CD8-positive, alpha-beta memory T cell (primary cell): ENCODE measurements at regions not wholly inside any gene's neighbourhood (a gene's known extent, or its start where the extent isn't known, plus 50 kb on each side); places are given as distances from the start of the nearest gene placed in this dataset.
"Not testable (repeated sequence)": the region's sequence is repeated elsewhere in the genome, so short reads cannot be mapped to it uniquely, and the experiment has no call there.

ENCODE experiments used
- CTCF ChIA-PET: fragments of 350-600 bp; sonication (Branson Sonifier 250); formaldehyde crosslinking; loops from one replicate; lab custom pipeline; 2021; ENCODE audit warnings: antibody characterized with exemption; lab: Charles Lee
- POLR2A ChIA-PET: fragments of 350-600 bp; sonication (Branson Sonifier 250); formaldehyde crosslinking; loops from one replicate; lab custom pipeline; 2021; ENCODE audit warnings: antibody characterized with exemption; lab: Charles Lee
- DNase-seq, 5 donors: peaks; one replicate each; pipeline versions ENCODE4 v3.0.0 to v3.0.0-alpha.2; 2020 to 2022; ENCODE audit warnings: mixed read lengths in 1 of 5
- H3K27ac ChIP-seq: one replicate; pipeline ENCODE4 v1.7.0; 2013; ENCODE audit warnings: low read depth, mild to moderate bottlenecking, low read length, moderate library complexity
- H3K27me3 ChIP-seq: 2 replicates; pipeline ENCODE4 v1.7.0; 2013; ENCODE audit warnings: low read length, mild to moderate bottlenecking; ENCODE audit not compliant: insufficient read depth, poor library complexity, severe bottlenecking
- H3K36me3 ChIP-seq: 2 replicates; pipeline ENCODE4 v1.7.0; 2013; ENCODE audit warnings: mild to moderate bottlenecking, low read length, moderate library complexity; ENCODE audit not compliant: insufficient read depth
- H3K4me1 ChIP-seq: 2 replicates; pipeline ENCODE4 v1.7.0; 2013; ENCODE audit warnings: mild to moderate bottlenecking, low read length, moderate library complexity; ENCODE audit not compliant: insufficient read depth
- H3K4me3 ChIP-seq: 2 replicates; pipeline ENCODE4 v1.7.0; 2013; ENCODE audit warnings: mild to moderate bottlenecking, low read length
- H3K9me3 ChIP-seq: 2 replicates; pipeline ENCODE4 v1.7.0; 2013; ENCODE audit warnings: mild to moderate bottlenecking, low read length
- H3K27ac Mint-ChIP-seq, 8 donors: one replicate each; pipeline ENCODE4 v1.8.0; 2020 to 2021; ENCODE audit warnings: mixed read lengths in 8 of 8, mild to moderate bottlenecking in 6 of 8, inconsistent platforms in 3 of 8, moderate library complexity in 3 of 8
- H3K27me3 Mint-ChIP-seq, 2 donors: one replicate each; pipeline ENCODE4 v1.8.0; 2020 to 2021; ENCODE audit warnings: mixed read lengths in 2 of 2, mild to moderate bottlenecking in 1 of 2, moderate library complexity in 1 of 2
- H3K36me3 Mint-ChIP-seq, 3 donors: one replicate each; pipeline ENCODE4 v1.8.0; 2020 to 2021; ENCODE audit warnings: mixed read lengths in 3 of 3, inconsistent platforms in 1 of 3, mild to moderate bottlenecking in 1 of 3
- H3K4me1 Mint-ChIP-seq, 3 donors: one replicate each; pipeline ENCODE4 v1.8.0; 2020 to 2021; ENCODE audit warnings: mixed read lengths in 3 of 3, inconsistent platforms in 1 of 3, mild to moderate bottlenecking in 1 of 3
- H3K4me3 Mint-ChIP-seq, 7 donors: one replicate each; pipeline ENCODE4 v1.8.0; 2020 to 2021; ENCODE audit warnings: mixed read lengths in 7 of 7, mild to moderate bottlenecking in 6 of 7, moderate library complexity in 4 of 7, inconsistent platforms in 2 of 7
- H3K9me3 Mint-ChIP-seq, 5 donors: one replicate each; pipeline ENCODE4 v1.8.0; 2020 to 2022; ENCODE audit warnings: mixed read lengths in 5 of 5, mild to moderate bottlenecking in 3 of 5, moderate library complexity in 2 of 5, inconsistent platforms in 1 of 5

GRCh38 chr20:43826943-43827342, 87.7 kb upstream of the TOX2 start:
- CTCF ChIA-PET, H3K4me3 Mint-ChIP-seq, H3K27ac Mint-ChIP-seq: not testable (repeated sequence)

GRCh38 chr20:43825581-43825980, 89.1 kb upstream of the TOX2 start:
- CTCF ChIA-PET, result no interaction called here
- Histone ChIP-seq H3K27ac (no peak overlapping the region), H3K4me1 (no peaks in the 10 kb centered on the region), H3K4me3 (no peak overlapping the region), H3K36me3 (no peaks in the 10 kb centered on the region), H3K27me3 (no peaks in the 10 kb centered on the region), H3K9me3 (no peaks in the 10 kb centered on the region)
- Mint-ChIP-seq H3K9me3 (peaks cover 0 to 1% (median 0%) of the 10 kb centered on the region in 5 donors), H3K36me3 (no peaks in the 10 kb centered on the region), H3K27me3 (peaks cover 15 to 17% of the 10 kb centered on the region in 2 donors), H3K4me1 (no peaks in the 10 kb centered on the region), H3K4me3 (no peak overlapping the region), H3K27ac (no peak overlapping the region)
- DNase-seq, result no peak
- POLR2A ChIA-PET, result no interaction called here

More at GRCh38 chr20:43826943-43827342, 87.7 kb upstream of the TOX2 start:
- H3K4me3 ChIP-seq, POLR2A ChIA-PET, H3K9me3 Mint-ChIP-seq, H3K36me3 ChIP-seq, H3K27ac ChIP-seq, H3K4me1 Mint-ChIP-seq, H3K27me3 ChIP-seq, H3K4me1 ChIP-seq, H3K9me3 ChIP-seq, DNase-seq, H3K36me3 Mint-ChIP-seq: not testable (repeated sequence)
- H3K27me3 Mint-ChIP-seq, result peaks cover 17 to 23% of the 10 kb centered on the region in 2 donors

DNA sequence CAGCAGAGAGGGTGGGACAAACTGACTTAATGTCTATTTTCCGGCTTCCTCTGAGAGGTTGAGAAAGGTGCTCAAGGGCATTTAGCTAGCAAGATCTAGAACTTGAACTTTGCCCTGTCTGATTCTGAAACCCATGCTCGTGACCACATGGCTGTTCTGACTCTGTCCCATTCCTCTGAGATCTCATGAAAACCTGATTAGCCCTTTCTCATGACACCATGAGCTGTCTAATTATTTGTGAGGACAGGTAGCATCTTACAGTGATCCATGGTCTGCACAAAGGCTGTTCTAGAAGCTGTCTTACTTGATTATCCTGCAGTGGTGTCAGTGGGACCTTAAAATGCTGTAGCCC, 89.6 kb upstream of the TOX2 start:
- Histone ChIP-seq H3K9me3 (no peaks in the 10 kb centered on the region), H3K36me3 (no peaks in the 10 kb centered on the region), H3K4me1 (no peaks in the 10 kb centered on the region), H3K27ac (no peak overlapping the region), H3K27me3 (no peaks in the 10 kb centered on the region), H3K4me3 (no peak overlapping the region)
- Mint-ChIP-seq H3K27ac (peak overlapping the region in 1 of 8 donors; percentile 64), H3K4me1 (no peaks in the 10 kb centered on the region), H3K27me3 (peaks cover 14 to 15% of the 10 kb centered on the region in 2 donors), H3K4me3 (no peak overlapping the region), H3K9me3 (peaks cover 0 to 3% (median 0%) of the 10 kb centered on the region in 5 donors), H3K36me3 (no peaks in the 10 kb centered on the region)
- no peak for DNase-seq
- ChIA-PET CTCF (no interaction called here), POLR2A (no interaction called here)

GRCh38 chr20:43824309-43825050, 90.2 kb upstream of the TOX2 start:
- peaks cover 0 to 3% (median 0%) of the 10 kb centered on the region in 5 donors for H3K9me3 Mint-ChIP-seq
- no peaks in the 10 kb centered on the region for H3K36me3 Mint-ChIP-seq
- H3K4me1 Mint-ChIP-seq, result no peaks in the 10 kb centered on the region
- Histone ChIP-seq H3K4me1 (no peaks in the 10 kb centered on the region), H3K4me3 (no peak overlapping the region), H3K27me3 (no peaks in the 10 kb centered on the region), H3K27ac (no peak overlapping the region), H3K36me3 (no peaks in the 10 kb centered on the region), H3K9me3 (no peaks in the 10 kb centered on the region)
- H3K27ac Mint-ChIP-seq, result peak overlapping the region in 1 of 8 donors; percentile 64
- no peak overlapping the region for H3K4me3 Mint-ChIP-seq
- CTCF ChIA-PET, result no interaction called here
- POLR2A ChIA-PET, result no interaction called here
- DNase-seq, result no peak
- peaks cover 9 to 15% of the 10 kb centered on the region in 2 donors for H3K27me3 Mint-ChIP-seq

GRCh38 chr20:43821795-43822194, 92.9 kb upstream of the TOX2 start:
- Histone ChIP-seq H3K27me3 (no peaks in the 10 kb centered on the region), H3K4me1 (no peaks in the 10 kb centered on the region), H3K9me3 (no peaks in the 10 kb centered on the region), H3K4me3 (no peak overlapping the region), H3K36me3 (no peaks in the 10 kb centered on the region), H3K27ac (no peak overlapping the region)
- POLR2A ChIA-PET, result no interaction called here
- H3K9me3 Mint-ChIP-seq, result peaks cover 0 to 3% (median 0%) of the 10 kb centered on the region in 5 donors
- CTCF ChIA-PET, result no interaction called here
- peaks cover 4 to 12% of the 10 kb centered on the region in 2 donors for H3K27me3 Mint-ChIP-seq
- DNase-seq, result no peak
- H3K36me3 Mint-ChIP-seq, result no peaks in the 10 kb centered on the region
- no peaks in the 10 kb centered on the region for H3K4me1 Mint-ChIP-seq
- peak overlapping the region in 1 of 8 donors; percentile 3 for H3K27ac Mint-ChIP-seq
- H3K4me3 Mint-ChIP-seq, result no peak overlapping the region

DNA sequence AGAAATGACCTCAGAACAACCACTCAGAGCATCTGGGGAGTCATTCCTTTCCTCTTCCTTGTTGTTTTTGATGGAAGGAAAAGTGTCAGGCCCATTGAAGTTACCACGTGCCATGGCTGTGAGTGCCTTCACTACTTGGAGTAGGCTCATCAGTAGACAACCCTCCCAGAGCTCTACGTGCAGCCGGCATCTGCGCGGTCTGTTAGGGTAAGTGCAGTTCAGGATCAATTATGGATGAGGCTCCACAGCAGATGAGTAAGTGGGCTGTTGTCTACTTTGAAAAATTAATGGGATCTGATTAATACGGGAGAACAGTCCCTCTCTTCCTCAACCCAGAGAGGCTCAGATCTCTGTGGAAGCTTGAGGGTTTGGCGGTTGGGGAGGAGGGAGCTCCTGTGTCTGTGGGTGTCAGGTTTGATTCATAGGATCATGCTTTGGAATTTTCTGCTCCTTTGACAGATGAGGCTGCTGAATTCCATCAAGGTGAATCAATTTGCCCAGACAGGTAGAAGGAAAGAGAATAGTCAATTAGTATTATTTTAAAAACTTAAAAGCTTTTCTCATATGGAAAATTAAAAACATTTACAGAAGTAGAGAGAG, 93.8 kb upstream of the TOX2 start:
- Histone ChIP-seq H3K9me3 (no peaks in the 10 kb centered on the region), H3K36me3 (no peaks in the 10 kb centered on the region), H3K4me3 (no peak overlapping the region), H3K27me3 (no peaks in the 10 kb centered on the region), H3K4me1 (no peaks in the 10 kb centered on the region), H3K27ac (no peak overlapping the region)
- Mint-ChIP-seq H3K27ac (no peak overlapping the region), H3K36me3 (no peaks in the 10 kb centered on the region), H3K27me3 (peaks cover 4 to 11% of the 10 kb centered on the region in 2 donors), H3K9me3 (peaks cover 0 to 3% (median 0%) of the 10 kb centered on the region in 5 donors), H3K4me3 (no peak overlapping the region), H3K4me1 (no peaks in the 10 kb centered on the region)
- POLR2A ChIA-PET, result no interaction called here
- no peak for DNase-seq
- CTCF ChIA-PET, result no interaction called here

DNA sequence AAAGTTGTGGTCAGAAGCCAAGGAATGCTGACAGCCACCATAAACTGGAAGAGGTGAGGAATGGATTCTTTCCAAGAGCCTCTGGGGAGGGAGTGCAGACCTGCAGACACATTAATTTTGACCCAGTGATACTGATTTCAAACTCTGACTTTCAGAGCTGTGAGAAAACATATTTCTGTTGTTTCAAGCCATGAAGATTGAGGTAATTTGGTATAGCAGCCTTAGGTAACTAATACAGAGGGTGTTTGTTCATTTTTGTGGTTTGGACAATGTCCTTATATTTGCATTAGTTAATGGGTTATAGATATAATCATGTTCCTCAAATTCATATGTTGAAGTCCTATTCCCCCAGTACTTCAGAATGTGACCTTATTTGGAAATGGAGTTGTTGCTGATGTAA, 85.4 kb upstream of the GTSF1L start:
- peaks cover 8% of the 10 kb centered on the region for H3K9me3 ChIP-seq
- Mint-ChIP-seq H3K27ac (no peak overlapping the region), H3K9me3 (peaks cover 19 to 40% (median 33%) of the 10 kb centered on the region in 5 donors), H3K27me3 (peaks cover 2 to 16% of the 10 kb centered on the region in 2 donors), H3K4me1 (no peaks in the 10 kb centered on the region), H3K4me3 (no peak overlapping the region), H3K36me3 (peaks cover 1 to 15% (median 2%) of the 10 kb centered on the region in 3 donors)
- H3K4me1 ChIP-seq, result no peaks in the 10 kb centered on the region
- no peak for DNase-seq
- ChIA-PET POLR2A (no interaction called here), CTCF (no interaction called here)
- H3K27ac ChIP-seq, result no peak overlapping the region
- H3K36me3 ChIP-seq, result no peaks in the 10 kb centered on the region
- H3K4me3 ChIP-seq, result no peak overlapping the region
- no peaks in the 10 kb centered on the region for H3K27me3 ChIP-seq

DNA sequence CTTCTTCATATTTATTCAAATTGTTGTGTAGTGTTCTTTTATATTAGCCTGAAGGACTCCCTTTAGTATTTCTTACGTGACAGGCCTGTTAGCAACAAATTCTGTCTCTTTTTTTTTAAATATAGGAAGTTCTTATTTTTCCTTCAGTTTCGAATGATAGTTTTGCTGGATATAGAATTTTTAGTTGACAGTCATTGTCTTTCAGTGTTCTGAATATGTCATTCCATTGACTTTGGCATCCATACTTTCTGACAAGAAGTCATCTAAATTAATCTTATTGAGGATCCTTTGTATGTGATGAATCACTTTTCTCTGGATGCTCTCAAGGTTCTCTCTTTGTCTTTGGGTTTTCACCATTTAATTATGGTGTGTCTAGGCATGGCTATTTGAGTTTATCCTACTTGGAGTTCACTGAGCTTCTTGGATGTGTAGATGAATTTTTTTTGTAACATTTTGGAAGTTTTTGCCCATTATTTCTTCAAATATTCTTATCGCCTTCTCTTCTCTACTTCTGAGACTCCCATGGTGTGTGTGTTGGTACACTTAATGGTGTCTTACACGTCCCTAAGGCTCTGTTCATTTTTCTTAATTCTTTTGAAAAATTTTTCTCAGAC, 82.5 kb upstream of the GTSF1L start:
- CTCF ChIA-PET, result no interaction called here

More for the DNA sequence above, 82.5 kb upstream of the GTSF1L start:
- Histone ChIP-seq H3K27ac (no peak overlapping the region), H3K36me3 (no peaks in the 10 kb centered on the region), H3K4me1 (no peaks in the 10 kb centered on the region), H3K4me3 (no peak overlapping the region), H3K27me3 (no peaks in the 10 kb centered on the region), H3K9me3 (peaks cover 8% of the 10 kb centered on the region)
- no peaks in the 10 kb centered on the region for H3K4me1 Mint-ChIP-seq
- peaks cover 1 to 24% (median 4%) of the 10 kb centered on the region in 3 donors for H3K36me3 Mint-ChIP-seq
- H3K9me3 Mint-ChIP-seq, result peaks cover 26 to 52% (median 38%) of the 10 kb centered on the region in 5 donors
- peaks cover 3 to 20% of the 10 kb centered on the region in 2 donors for H3K27me3 Mint-ChIP-seq
- POLR2A ChIA-PET, result no interaction called here
- H3K27ac Mint-ChIP-seq, result no peak overlapping the region
- H3K4me3 Mint-ChIP-seq, result no peak overlapping the region
- DNase-seq, result no peak
